PC-9 (cell line): ENCODE measurements at regions not wholly inside any gene's neighbourhood (a gene's known extent, or its start where the extent isn't known, plus 50 kb on each side); places are given as distances from the start of the nearest gene placed in this dataset.

Source experiments
- EZH2 ChIP-seq: fragments of 200-600 bp; sonication (generic); IDR thresholded peaks from 2 replicates; pipeline ENCODE4 v1.8.0; 2017; ENCODE audit warnings: antibody characterized with exemption, low read depth
- TF ChIP-seq, protein P1 (sequence below): fragments of 200-600 bp; sonication (generic); conservative IDR thresholded peaks from 2 replicates; pipeline ENCODE4 v1.6.1; 2017; ENCODE audit warnings: mixed run types, antibody characterized with exemption, mild to moderate bottlenecking, moderate library complexity

DNA sequence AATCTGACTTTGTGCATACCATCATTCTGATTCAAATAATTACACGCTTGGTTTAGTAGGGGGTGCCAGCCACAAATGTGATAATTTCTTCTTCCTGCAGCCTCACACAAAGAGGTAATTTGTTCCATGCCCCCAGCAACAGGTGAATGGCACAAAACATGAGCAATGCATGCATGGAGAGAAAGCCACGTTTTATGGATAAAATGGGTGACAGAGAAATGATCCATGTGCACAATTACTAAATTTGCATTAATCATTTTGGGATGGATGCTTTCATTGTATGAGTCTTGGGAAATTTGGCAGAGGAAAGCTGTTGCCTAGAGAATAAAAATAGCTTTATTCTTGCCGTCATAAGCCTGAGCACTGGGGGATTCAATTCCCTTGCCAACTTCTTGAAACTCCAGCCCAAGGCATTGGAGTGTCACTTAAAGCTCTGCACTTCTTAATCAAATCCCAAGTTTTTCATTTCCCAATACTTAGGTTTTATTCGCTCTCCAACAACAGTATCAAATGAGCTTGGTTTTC lies 411.6 kb downstream of the GBE1 start:
- TF ChIP-seq, protein P1, sequence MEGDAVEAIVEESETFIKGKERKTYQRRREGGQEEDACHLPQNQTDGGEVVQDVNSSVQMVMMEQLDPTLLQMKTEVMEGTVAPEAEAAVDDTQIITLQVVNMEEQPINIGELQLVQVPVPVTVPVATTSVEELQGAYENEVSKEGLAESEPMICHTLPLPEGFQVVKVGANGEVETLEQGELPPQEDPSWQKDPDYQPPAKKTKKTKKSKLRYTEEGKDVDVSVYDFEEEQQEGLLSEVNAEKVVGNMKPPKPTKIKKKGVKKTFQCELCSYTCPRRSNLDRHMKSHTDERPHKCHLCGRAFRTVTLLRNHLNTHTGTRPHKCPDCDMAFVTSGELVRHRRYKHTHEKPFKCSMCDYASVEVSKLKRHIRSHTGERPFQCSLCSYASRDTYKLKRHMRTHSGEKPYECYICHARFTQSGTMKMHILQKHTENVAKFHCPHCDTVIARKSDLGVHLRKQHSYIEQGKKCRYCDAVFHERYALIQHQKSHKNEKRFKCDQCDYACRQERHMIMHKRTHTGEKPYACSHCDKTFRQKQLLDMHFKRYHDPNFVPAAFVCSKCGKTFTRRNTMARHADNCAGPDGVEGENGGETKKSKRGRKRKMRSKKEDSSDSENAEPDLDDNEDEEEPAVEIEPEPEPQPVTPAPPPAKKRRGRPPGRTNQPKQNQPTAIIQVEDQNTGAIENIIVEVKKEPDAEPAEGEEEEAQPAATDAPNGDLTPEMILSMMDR: no peak
- TF ChIP-seq EZH2: no peak
